NB4 (cell line): ENCODE measurements at regions not wholly inside any gene's neighbourhood (a gene's known extent, or its start where the extent isn't known, plus 50 kb on each side); places are given as distances from the start of the nearest gene placed in this dataset.

ENCODE experiments used
- MAX ChIP-seq: IDR thresholded peaks from 2 replicates; pipeline ENCODE4 v1.6.1; 2011; ENCODE audit warnings: low read depth, low read length
- POLR2A ChIP-seq: IDR thresholded peaks from 2 replicates; pipeline ENCODE4 v1.6.1; 2011; ENCODE audit warnings: mild to moderate bottlenecking; ENCODE audit not compliant: insufficient read length; ENCODE audit errors: extremely low read depth

GRCh38 chr16:7946142-7946541 lies 613.5 kb downstream of the RBFOX1 start:
- no peak for TF ChIP-seq MAX
- TF ChIP-seq POLR2A = no peak
